ENCODE measurements at regions not wholly inside any gene's neighbourhood (a gene's known extent, or its start where the extent isn't known, plus 50 kb on each side); places are given as distances from the start of the nearest gene placed in this dataset.

DNA sequence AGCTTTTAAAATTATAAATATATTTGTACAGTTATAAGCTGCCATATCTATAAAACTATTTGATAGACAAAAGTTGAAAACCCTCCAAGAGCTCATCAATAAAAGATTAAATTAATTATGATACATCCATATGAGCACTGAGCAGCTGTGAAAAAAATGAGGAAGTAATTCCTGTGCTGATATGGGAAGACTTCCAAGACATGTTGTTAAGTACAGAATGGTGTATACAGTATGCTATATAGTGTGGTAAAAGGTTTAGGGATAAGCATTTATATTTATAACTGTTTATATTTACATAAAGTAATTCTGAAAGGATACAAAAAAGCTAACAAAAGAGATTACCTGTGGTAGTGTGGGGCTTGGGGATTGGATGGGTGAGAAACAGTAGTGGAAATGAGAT is 92.8 kb upstream of the BMP2K start:
- TF ChIP-seq, protein P1, sequence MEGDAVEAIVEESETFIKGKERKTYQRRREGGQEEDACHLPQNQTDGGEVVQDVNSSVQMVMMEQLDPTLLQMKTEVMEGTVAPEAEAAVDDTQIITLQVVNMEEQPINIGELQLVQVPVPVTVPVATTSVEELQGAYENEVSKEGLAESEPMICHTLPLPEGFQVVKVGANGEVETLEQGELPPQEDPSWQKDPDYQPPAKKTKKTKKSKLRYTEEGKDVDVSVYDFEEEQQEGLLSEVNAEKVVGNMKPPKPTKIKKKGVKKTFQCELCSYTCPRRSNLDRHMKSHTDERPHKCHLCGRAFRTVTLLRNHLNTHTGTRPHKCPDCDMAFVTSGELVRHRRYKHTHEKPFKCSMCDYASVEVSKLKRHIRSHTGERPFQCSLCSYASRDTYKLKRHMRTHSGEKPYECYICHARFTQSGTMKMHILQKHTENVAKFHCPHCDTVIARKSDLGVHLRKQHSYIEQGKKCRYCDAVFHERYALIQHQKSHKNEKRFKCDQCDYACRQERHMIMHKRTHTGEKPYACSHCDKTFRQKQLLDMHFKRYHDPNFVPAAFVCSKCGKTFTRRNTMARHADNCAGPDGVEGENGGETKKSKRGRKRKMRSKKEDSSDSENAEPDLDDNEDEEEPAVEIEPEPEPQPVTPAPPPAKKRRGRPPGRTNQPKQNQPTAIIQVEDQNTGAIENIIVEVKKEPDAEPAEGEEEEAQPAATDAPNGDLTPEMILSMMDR (IDR thresholded peaks at IDR 0.05): no peak
- TF ChIP-seq POLR2A (IDR thresholded peaks at IDR 0.05): no peak

All from esophagus squamous epithelium (tissue), 4 donors.